Right renal cortex interstitium (tissue), 3 donors: ENCODE measurements at regions not wholly inside any gene's neighbourhood (a gene's known extent, or its start where the extent isn't known, plus 50 kb on each side); places are given as distances from the start of the nearest gene placed in this dataset.
"Not testable (repeated sequence)": the region's sequence is repeated elsewhere in the genome, so short reads cannot be mapped to it uniquely, and the experiment has no call there.

ENCODE experiments used
- DNase-seq, 3 donors: peaks; one replicate each; pipeline ENCODE4 v3.0.0-alpha.2; 2013; ENCODE audit warnings: low read depth in 3 of 3, low spot score in 2 of 3

DNA sequence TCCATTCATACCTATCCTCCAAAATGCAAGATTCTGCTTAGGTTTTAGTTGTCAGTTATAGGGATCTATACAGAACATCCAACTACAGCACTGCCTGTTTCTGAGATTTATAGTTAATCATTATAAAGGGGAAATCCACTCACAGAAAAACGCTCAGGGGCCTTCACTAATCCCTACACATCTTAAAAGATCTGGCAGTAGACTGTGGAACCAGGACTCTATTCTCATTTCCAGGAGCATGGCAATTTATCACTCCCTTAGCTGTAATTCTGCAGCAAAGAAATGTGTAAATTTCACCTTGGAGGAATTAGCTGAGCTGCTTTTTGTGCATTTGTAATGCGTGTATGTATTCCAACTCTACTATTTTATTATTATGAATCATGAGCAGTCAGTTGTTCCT lies 1128.1 kb upstream of the PRR20A start:
- DNase-seq = no peak

DNA sequence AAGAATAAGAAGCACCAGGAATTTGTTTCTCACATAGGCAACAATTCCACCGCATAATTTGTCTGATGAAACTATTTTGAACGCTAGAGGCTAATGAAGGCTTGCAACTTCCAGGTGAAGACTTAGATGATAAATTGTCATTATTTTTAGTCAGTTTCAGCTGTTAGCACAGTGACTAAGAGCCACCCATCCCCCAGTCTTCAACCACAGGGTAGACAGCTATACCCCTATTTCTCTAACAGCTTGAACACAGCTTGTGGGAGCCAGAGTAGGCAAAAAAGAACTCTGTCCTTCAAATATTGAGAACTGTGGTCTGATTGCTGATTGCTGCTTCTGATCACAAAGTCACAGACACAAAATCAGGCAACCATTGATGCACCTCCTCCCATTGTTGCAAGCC lies 1124.8 kb upstream of the PRR20A start:
- DNase-seq = no peak

DNA sequence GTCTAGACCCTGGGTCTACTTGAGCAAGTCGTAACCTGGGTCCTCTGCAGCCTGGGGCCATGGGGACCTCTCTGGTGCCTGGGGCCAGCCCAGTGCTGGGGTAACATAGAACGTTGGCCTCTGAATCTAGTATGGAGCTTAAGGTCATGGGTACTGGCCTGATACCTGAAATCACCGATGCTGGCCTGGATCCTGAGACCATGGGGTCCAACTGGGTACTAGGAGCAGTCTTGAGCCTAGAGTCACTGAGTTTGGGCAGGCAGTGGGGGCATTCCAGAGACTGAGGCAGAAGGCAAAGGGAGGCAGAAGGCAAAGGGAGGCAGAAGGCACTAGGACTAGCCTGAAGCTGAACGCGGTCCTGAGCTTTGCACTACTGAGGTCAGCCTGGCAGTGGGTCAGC lies 1121.1 kb upstream of the PRR20A start:
- no peak for DNase-seq

DNA sequence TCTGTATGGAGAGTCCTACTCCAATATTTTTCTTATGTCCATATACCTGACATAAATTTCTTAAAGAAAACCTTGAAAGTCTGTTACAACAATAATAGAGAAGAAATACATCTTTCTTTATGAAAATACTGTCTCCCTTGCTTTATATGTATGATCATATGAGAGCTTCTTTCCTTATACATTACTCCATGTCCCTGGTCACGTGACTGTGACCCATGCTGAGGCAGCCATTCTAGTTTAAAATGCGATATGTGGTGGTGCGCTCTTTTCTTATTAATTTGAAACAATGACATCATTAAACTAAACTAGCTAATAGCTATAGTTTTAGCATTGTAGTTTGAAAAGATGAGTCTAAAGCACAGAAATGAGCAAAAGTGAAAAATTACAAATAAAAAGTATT lies 1120.3 kb upstream of the PRR20A start:
- no peak for DNase-seq

GRCh38 chr13:56039992-56040391 lies 1100.7 kb upstream of the PRR20A start:
- no peak for DNase-seq

DNA sequence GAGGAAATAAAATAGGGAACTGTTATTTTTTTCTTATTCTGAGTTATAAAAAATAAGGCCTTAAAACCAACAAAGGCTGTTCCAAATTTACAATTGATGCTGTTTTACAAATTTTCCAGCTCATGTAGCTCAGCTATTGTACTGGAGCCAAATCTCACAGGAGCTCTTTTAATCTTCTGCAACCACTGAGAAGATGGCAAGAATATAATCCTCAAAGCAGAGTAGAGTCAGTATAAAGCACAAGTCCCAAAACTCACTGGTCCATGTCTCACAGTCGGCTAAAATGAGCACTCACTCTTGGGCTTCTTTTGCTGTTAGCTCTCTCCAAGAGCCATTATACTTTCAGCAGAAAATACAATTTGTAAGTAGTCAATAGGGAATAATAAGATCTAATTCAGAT lies 1074.4 kb upstream of the PRR20A start:
- DNase-seq = no peak

- DNase-seq = no peak
Observed at GRCh38 chr13:56102641-56103040, 1038.1 kb upstream of the PRR20A start.

DNA sequence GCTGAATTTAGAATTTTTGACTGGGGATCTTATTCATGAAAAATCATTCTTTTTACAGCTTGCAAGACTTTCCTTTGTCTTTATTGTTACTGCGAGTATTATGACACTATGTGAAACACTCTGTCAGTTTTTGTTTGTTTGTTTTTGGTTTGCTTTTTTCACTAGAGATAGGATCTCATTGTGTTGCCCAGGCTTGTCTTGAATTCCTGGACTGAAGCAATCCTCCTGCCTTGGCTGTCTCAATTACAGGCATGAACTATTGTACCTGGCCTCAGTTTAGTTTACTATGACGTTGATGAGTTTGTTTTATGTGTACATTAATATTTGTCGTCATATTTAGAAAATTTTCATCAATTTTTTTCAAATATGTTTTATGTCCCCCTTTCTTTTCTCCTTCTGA lies 1030.0 kb upstream of the PRR20A start:
- no peak for DNase-seq

GRCh38 chr13:56134524-56134923 lies 1006.2 kb upstream of the PRR20A start:
- no peak for DNase-seq

DNA sequence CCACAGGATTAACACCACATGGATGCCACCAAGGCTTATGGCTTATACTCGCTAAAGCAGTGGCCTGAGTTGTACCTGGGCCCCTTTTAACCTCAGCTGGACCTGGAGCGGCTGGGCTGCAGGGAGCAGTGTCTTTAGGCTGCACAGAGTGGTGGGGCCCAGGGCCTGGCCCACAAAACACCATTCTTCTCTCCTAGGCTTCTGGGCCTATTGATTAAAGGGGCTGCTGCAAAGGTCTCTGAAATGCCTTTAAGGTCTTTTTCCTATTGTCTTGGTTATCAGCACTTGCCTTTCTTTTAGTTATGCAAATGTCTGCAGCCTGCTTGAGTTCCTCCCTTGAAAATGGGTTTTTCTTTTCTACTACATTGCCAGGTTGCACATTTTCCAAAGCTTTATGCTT lies 973.9 kb upstream of the PRR20A start:
- DNase-seq = no peak

GRCh38 chr13:56168581-56168980 lies 972.1 kb upstream of the PRR20A start:
- no peak for DNase-seq

GRCh38 chr13:56173346-56173745 lies 967.4 kb upstream of the PRR20A start:
- DNase-seq = no peak

DNA sequence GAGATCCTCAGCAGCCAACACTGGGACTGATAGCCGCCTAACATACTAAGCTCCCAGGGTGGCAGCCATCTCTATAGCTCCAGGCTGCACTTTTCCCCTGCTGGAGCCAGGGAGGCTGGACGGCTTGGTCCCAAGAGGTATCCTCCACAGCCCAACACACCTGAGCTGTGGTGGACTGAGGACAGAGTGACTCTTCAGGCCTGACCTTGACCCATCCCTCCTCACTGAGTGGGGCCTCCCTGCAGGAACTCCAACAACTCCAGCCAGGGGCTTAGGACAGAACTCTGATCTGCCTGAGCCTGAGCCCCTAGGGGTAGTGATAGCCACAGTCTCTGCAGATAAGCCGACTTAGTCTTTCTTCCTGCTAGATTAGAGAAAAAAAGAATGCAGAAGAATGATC lies 958.1 kb upstream of the PRR20A start:
- DNase-seq = no peak

DNA sequence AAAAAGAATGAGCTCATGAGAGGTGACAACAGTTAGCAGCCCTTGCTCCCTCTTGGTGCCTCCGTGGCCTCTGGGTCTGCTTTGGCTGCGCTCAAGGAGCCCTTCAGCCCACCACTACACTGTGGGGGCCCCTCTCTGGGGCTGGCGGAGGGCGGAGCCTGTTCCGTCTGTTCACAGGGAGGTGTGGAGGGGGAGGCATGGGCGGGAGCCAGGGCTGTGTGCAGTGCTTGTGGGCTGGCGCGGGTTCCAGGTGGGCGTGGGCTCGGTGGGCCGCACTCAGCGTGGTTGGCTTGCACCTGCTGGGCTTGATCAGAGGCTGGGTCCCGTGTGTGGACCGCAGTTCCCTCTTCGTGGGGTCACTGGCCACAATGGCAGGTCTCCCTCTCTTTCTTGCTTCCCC lies 953.4 kb upstream of the PRR20A start:
- DNase-seq = no peak

DNA sequence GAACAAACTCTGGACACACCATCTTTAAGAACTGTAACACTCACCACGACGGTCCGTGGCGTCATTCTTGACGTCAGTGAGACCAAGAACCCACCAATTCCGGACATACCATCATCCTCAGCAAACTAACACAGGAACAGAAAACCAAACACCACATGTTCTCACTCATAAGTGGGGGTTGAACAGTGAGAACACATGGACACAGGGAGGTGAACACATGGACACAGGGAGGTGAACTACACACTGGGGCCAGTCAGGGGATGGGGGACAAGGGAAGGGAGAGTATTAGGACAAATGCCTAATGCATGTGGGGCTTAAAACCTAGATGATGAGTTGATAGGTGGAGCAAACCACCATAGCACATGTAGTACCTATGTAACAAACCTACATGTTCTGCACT lies 952.1 kb upstream of the PRR20A start:
- DNase-seq = not testable (repeated sequence)

DNA sequence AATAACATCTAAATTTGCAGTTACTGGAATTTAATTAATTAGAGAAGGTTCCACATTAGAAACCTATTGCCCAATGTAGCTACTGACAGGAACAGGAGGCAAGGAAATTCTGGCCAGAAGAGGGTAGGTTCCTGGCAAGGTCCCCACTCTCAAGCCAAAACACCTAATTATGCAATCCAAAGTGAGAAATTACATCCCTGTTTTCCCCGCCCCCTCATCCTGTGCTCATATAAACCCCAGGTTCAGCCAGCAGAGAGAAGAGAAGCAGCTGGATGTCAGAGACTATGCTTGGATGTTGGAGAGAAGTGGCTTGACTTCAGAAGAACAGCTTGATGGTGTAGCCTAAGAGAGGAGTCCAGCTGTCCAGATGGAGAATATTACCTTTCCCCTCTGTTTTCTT lies 951.3 kb upstream of the PRR20A start:
- DNase-seq = no peak

DNA sequence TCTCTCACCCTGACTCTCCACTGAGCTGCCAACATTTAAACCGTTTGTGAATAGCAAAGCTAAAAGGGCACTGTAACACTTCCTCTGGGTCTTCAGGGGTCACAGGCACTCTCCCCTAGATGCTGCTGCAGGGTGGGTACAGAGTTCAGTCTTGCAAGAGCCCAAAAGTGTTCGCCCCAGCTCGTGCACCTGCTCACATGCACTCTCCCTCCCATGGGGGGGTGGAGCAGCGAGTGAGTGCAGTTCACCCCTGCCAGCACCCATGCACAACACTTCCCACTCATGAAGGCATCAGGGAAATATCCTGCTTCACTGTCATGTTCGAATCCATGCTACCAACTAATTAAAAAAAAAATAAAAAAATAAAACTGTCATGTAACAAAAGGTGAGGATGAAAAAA lies 950.7 kb upstream of the PRR20A start:
- no peak for DNase-seq

DNA sequence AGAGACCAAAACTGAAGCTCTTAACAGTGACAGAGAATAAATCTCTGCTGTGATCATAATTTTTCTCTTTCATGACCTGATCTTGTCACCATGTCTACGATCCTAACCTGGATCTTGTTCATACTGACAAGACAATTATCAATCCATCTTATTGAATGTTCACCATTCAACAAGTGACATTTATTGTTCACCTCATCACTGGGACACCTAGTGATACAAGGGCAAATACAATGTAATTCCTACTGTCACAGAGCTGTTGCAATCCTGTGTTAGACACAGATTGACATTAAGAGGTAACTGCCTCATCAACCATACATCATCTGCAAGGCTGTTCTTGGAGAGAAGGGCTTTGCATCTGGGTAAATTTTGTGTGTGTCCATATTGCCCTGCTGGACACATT lies 942.4 kb upstream of the PRR20A start:
- DNase-seq = no peak

DNA sequence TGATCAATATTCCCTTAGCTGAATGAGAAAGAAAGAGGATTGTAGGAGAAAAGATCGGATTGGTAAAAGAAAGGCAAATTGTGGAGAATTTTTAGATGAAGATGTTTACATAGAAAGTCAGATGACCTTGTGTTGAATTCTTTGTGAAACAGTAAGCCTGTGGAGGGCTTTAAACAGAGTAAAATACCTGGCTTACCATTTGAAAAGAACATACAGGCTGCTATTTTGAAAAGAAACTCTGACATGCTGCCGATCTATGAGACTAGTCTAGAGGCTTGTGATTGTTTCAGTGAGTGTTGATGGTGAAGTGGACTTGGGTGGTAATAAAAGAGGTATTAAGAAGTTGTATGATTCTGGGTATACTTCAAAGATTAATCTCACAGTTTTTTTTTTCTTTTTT lies 938.9 kb upstream of the PRR20A start:
- DNase-seq = no peak

DNA sequence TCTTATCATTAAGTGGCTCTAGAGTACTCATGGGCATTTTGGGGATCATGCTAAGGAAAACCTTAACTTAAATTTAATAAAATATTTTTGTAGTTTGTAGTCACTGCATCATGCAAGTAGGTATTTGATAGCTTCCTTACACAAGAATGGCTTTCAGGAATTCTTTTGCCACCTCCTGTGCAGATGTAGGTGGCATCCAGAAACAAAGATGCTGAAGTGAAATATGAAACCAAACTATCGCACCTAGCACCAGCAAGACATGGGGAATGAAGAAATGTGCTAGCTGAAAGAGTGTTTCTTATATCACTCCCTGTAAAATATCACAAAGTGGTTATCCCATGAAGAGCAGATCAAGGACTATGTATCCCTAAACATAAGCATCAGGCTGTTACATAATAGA lies 924.5 kb upstream of the PRR20A start:
- no peak for DNase-seq

DNA sequence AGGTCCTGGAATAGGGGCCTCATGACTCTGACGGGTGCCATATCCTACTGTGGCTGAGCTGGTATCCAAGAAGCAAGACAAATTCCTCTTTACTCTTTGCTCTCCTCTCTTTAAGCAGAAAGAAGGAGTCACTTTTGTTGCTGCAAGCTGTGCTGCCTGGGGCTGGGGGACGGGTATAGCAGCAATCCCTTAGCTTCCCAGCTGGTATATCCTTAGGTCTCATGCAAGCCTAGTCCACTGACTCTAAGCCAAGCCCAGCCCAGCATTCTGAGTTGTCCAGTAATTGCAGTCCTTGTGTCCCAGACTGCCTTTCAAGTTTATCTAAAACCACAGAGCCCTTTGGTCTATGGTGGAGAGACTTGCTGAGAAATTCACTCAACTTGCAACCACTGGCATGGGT lies 893.0 kb upstream of the PRR20A start:
- no peak for DNase-seq

DNA sequence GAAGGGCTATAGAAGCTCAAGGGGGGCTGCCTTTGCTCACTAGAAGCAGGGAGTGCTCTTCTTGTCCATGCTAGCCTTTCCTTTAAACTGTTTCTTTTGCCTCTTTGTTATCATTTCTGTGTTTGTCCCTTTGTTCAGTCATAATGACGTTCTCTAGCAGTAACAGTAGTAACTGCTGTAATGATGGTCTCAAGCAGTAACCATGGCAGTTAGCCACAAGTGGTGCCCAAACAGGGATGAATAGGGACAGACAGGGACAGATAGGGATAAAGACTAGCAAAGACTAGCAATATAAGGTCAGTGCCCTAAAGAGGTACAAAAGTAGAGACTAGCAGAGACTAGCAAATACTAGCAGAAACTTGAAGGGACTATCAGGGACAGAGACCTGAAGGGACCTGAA lies 869.0 kb upstream of the PRR20A start:
- no peak for DNase-seq

GRCh38 chr13:56283262-56283828 lies 857.4 kb upstream of the PRR20A start:
- no peak for DNase-seq

DNA sequence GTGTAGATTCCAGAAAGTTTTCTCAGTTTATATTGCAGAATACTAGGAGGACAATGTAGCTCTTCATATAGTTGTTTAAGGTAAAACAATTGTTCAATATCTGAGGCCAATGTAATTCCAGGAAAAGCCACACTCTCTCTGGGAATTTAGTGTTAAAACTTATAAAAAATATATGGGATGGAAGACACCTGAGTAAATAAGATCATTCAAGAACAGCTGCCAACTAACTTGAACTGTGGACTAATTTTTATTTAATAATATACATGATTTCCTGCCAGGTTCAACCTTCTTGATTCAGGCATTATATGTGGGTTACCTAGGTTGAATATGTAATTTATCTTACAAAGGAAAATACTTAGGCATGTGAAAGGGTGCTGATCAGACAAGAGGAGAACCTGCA lies 841.1 kb upstream of the PRR20A start:
- no peak for DNase-seq
